ENCODE measurements at regions not wholly inside any gene's neighbourhood (a gene's known extent, or its start where the extent isn't known, plus 50 kb on each side); places are given as distances from the start of the nearest gene placed in this dataset.

DNA sequence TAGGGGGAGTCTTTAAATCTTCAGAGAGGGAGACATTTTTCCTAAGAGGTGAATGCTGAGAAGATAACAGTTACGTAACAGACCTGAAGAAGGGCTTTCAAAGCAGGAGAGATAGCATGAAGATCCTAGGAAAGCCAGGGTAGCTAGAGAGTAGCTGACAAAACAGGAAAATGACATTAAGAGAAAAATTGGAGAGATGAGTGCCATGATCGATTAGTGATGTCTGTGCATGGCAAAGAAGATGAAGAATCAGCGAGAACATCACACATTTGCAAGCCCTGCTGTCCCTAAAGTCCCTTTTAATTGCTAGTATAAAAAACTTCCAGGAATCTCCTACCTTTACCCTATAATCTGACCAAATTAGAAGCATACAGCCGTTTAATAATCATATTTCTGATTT lies 116.9 kb upstream of the PAX6 start:
- Histone ChIP-seq H3K4me1 (no peaks in the 10 kb centered on the region), H3K9me3 (no peaks in the 10 kb centered on the region), H3K27ac (no peak overlapping the region), H3K36me3 (no peaks in the 10 kb centered on the region), H3K27me3 (peaks cover 18% of the 10 kb centered on the region), H3K4me3 (no peak overlapping the region)
- TF ChIP-seq POLR2AphosphoS5 (IDR thresholded peaks at IDR 0.05) (no peak), EP300 (IDR thresholded peaks at IDR 0.05) (no peak), POLR2A (IDR thresholded peaks at IDR 0.05) (no peak)
- TF ChIP-seq, protein P1, sequence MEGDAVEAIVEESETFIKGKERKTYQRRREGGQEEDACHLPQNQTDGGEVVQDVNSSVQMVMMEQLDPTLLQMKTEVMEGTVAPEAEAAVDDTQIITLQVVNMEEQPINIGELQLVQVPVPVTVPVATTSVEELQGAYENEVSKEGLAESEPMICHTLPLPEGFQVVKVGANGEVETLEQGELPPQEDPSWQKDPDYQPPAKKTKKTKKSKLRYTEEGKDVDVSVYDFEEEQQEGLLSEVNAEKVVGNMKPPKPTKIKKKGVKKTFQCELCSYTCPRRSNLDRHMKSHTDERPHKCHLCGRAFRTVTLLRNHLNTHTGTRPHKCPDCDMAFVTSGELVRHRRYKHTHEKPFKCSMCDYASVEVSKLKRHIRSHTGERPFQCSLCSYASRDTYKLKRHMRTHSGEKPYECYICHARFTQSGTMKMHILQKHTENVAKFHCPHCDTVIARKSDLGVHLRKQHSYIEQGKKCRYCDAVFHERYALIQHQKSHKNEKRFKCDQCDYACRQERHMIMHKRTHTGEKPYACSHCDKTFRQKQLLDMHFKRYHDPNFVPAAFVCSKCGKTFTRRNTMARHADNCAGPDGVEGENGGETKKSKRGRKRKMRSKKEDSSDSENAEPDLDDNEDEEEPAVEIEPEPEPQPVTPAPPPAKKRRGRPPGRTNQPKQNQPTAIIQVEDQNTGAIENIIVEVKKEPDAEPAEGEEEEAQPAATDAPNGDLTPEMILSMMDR (IDR thresholded peaks at IDR 0.05), result no peak
- ATAC-seq, result no peak
- 73 to 84% methylated on average over 4 of the region's 4 CpGs for WGBS, 2 donors (ENCODE audit: low coverage in 1 of 2)

DNA sequence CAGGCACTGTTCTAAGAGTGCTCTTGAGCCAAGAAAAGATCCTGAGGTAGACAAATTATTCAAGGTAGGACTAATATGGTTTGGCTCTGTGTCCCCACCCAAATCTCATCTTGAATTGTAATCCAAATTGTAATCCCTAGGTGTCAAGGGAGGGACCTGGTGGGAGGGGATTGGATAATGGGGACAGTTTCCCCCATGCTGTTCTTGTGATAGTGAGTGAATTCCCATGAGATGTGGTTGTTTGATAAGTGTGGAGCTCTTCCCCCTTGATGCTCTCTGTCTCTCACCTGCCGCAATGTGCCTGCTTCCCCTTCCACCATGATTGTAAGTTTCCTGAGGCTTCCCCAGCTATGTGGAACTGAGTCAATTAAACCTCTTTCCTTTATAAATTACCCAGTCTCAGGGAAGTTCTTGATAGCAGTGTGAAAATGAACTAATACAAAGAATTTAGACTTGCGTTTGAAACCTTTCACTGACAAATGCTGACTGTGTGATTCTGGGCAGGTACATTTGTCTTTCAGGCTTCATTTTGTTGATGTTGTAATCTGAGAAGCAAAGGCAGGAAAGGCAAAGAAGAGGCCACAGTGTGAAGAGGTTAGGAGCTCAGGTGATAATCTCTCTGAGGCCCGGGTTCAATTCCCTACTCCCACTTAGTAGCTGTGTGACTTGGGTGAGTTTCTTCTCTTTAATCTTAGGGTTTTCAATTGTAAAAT lies 115.8 kb upstream of the PAX6 start:
- TF ChIP-seq POLR2A (IDR thresholded peaks at IDR 0.05) (no peak), EP300 (IDR thresholded peaks at IDR 0.05) (no peak), POLR2AphosphoS5 (IDR thresholded peaks at IDR 0.05) (no peak)
- TF ChIP-seq, protein P1 (IDR thresholded peaks at IDR 0.05), result no peak
- H3K4me3 ChIP-seq, result no peak overlapping the region
- H3K36me3 ChIP-seq, result no peaks in the 10 kb centered on the region
- H3K27ac ChIP-seq, result no peak overlapping the region
- peaks cover 12% of the 10 kb centered on the region for H3K27me3 ChIP-seq
- WGBS, 2 donors (ENCODE audit: low coverage in 1 of 2), result 55 to 86% methylated on average over 2 to 3 of the region's 3 CpGs
- no peak for ATAC-seq
- no peaks in the 10 kb centered on the region for H3K4me1 ChIP-seq
- no peaks in the 10 kb centered on the region for H3K9me3 ChIP-seq

DNA sequence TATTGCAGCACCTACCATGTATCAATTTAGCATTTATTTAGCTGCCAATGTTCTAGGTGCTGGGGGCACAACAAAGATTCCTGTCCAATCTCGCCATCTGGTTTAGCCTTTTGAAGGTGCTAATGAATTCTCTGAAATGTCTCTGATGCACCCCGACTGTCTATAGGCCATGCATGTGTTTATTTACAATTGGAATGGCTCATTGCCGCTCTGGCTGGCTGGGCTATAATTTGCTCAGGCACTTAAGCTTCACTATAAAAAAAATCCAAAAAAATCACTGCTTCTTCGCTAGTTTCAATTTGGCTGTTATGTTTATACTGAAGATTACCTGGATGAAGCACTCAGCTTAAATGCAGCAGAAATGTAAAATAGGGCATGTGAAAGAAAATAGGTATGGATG lies 115.0 kb upstream of the PAX6 start:
- H3K27ac ChIP-seq, result no peak overlapping the region
- H3K4me1 ChIP-seq, result no peaks in the 10 kb centered on the region
- WGBS, 2 donors (ENCODE audit: low coverage in 1 of 2), result 68 to 70% methylated on average over 3 of the region's 4 CpGs
- ATAC-seq, result no peak
- H3K4me3 ChIP-seq, result no peak overlapping the region
- peaks cover 12% of the 10 kb centered on the region for H3K27me3 ChIP-seq
- H3K36me3 ChIP-seq, result no peaks in the 10 kb centered on the region
- TF ChIP-seq POLR2A (IDR thresholded peaks at IDR 0.05) (no peak), EP300 (IDR thresholded peaks at IDR 0.05) (no peak), POLR2AphosphoS5 (IDR thresholded peaks at IDR 0.05) (no peak)
- TF ChIP-seq, protein P1 (IDR thresholded peaks at IDR 0.05), result no peak
- H3K9me3 ChIP-seq, result no peaks in the 10 kb centered on the region

DNA sequence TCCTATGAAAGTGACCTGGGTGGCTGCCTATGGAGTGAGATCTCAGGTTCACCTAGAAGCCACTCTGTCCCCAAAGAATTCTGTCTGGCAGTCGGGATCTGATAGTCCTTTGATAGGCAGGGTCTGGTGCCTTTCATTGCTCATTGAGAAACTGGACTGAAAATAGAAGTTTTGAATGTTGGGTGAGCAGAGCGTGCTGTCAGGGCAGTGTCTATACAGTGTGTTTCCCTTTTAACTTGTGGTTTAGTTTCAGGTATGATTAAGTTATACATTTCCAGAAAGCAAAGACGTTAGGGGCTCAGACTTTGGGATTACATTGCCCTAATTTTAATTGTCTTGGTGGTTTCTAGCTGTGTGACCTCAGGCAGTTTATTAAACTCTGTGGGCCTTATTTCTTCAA lies 111.3 kb upstream of the PAX6 start:
- WGBS, 2 donors (ENCODE audit: low coverage in 1 of 2), result 27 to 75% methylated on average over 1 to 2 of the region's 3 CpGs
- Histone ChIP-seq H3K4me1 (no peaks in the 10 kb centered on the region), H3K4me3 (no peak overlapping the region), H3K27ac (no peak overlapping the region), H3K27me3 (peaks cover 4% of the 10 kb centered on the region), H3K9me3 (no peaks in the 10 kb centered on the region), H3K36me3 (no peaks in the 10 kb centered on the region)
- TF ChIP-seq POLR2AphosphoS5 (IDR thresholded peaks at IDR 0.05) (no peak), EP300 (IDR thresholded peaks at IDR 0.05) (no peak), POLR2A (IDR thresholded peaks at IDR 0.05) (no peak)
- TF ChIP-seq, protein P1 (IDR thresholded peaks at IDR 0.05), result no peak
- no peak for ATAC-seq

DNA sequence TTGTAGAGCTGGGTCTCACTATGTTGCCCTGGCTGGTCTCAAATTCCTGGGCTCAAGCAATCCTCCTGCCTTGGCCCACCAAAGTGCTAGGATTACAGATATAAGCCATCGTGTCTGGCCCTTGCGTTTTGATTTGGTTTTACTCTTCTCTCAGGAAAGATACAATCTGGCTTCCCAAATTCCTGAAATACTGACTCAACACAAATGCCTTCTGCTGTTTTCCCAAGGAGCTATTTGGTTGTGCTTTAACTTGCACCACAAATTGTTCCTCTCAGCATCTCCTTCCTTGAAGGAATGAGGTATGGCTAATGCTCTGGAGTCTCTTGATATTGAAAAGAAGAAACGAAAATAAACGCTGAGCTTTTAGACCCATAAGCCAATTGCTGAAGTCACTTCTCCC lies 110.0 kb upstream of the PAX6 start:
- no peak overlapping the region for H3K27ac ChIP-seq
- no peak overlapping the region for H3K4me3 ChIP-seq
- no peaks in the 10 kb centered on the region for H3K9me3 ChIP-seq
- H3K36me3 ChIP-seq, result no peaks in the 10 kb centered on the region
- no peaks in the 10 kb centered on the region for H3K4me1 ChIP-seq
- no peaks in the 10 kb centered on the region for H3K27me3 ChIP-seq
- no peak for TF ChIP-seq POLR2A (IDR thresholded peaks at IDR 0.05)
- no peak for TF ChIP-seq EP300 (IDR thresholded peaks at IDR 0.05)
- TF ChIP-seq, protein P1 (IDR thresholded peaks at IDR 0.05), result no peak
- TF ChIP-seq POLR2AphosphoS5 (IDR thresholded peaks at IDR 0.05), result no peak
- 31 to 40% methylated on average over 1 to 4 of the region's 4 CpGs for WGBS, 2 donors (ENCODE audit: low coverage in 1 of 2)
- no peak for ATAC-seq
